Neural crest cell (in vitro differentiated cells): ENCODE measurements at regions not wholly inside any gene's neighbourhood (a gene's known extent, or its start where the extent isn't known, plus 50 kb on each side); places are given as distances from the start of the nearest gene placed in this dataset.
"Not testable (repeated sequence)": the region's sequence is repeated elsewhere in the genome, so short reads cannot be mapped to it uniquely, and the experiment has no call there.

Experiments used
- DNase-seq: peaks from one replicate; pipeline ENCODE4 v3.0.0; 2021; ENCODE audit warnings: low read depth, mixed read lengths, low spot score
- H3K27ac Mint-ChIP-seq: one replicate; pipeline ENCODE4 v1.8.0; 2021; ENCODE audit warnings: mild to moderate bottlenecking, mixed read lengths; ENCODE audit not compliant: unreplicated experiment
- H3K27me3 Mint-ChIP-seq: 2 replicates; pipeline ENCODE4 v1.8.0; 2021; ENCODE audit warnings: low read depth, mild to moderate bottlenecking, mixed read lengths
- H3K36me3 Mint-ChIP-seq: 2 replicates; pipeline ENCODE4 v1.8.0; 2021; ENCODE audit warnings: low read depth, mild to moderate bottlenecking, mixed read lengths
- H3K4me1 Mint-ChIP-seq: 2 replicates; pipeline ENCODE4 v1.8.0; 2021; ENCODE audit warnings: mixed read lengths
- H3K4me3 Mint-ChIP-seq: one replicate; pipeline ENCODE4 v1.8.0; 2021; ENCODE audit warnings: mild to moderate bottlenecking, mixed read lengths
- H3K9me3 Mint-ChIP-seq: 2 replicates; pipeline ENCODE4 v1.8.0; 2021; ENCODE audit warnings: mixed read lengths
- TF ChIP-seq, protein P1 (sequence below): fragments of 200-600 bp; sonication (generic); conservative IDR thresholded peaks from 2 replicates; pipeline ENCODE4 v1.5.0; 2021; ENCODE audit warnings: antibody characterized with exemption, mild to moderate bottlenecking

DNA sequence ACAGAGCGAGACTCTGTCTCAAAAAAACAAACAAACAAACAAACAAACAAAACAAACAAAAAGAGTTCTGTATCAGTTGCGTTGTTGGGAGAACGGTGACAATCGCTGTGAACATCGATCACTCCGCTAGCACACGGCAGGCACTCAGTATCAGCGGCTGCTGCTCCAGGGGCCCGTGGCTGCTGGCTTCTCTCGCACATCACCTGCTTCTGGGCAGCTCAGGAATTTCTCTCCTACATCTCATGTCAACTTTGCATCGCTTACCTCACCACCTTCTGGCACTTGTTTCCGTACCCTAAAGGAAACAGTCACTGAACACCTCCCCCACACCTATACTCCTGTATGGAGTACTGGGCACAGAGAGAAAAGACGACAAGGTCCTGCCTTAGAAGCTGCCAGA lies 70.3 kb upstream of the WNT7B start:
- no peak overlapping the region for H3K27ac Mint-ChIP-seq
- H3K27me3 Mint-ChIP-seq: peaks cover 81% of the 10 kb centered on the region
- H3K36me3 Mint-ChIP-seq: no peaks in the 10 kb centered on the region
- no peak overlapping the region for H3K4me3 Mint-ChIP-seq
- DNase-seq: no peak
- TF ChIP-seq, protein P1, sequence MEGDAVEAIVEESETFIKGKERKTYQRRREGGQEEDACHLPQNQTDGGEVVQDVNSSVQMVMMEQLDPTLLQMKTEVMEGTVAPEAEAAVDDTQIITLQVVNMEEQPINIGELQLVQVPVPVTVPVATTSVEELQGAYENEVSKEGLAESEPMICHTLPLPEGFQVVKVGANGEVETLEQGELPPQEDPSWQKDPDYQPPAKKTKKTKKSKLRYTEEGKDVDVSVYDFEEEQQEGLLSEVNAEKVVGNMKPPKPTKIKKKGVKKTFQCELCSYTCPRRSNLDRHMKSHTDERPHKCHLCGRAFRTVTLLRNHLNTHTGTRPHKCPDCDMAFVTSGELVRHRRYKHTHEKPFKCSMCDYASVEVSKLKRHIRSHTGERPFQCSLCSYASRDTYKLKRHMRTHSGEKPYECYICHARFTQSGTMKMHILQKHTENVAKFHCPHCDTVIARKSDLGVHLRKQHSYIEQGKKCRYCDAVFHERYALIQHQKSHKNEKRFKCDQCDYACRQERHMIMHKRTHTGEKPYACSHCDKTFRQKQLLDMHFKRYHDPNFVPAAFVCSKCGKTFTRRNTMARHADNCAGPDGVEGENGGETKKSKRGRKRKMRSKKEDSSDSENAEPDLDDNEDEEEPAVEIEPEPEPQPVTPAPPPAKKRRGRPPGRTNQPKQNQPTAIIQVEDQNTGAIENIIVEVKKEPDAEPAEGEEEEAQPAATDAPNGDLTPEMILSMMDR: no peak
- H3K4me1 Mint-ChIP-seq: peaks cover 4% of the 10 kb centered on the region
- H3K9me3 Mint-ChIP-seq: no peaks in the 10 kb centered on the region

- H3K27me3 Mint-ChIP-seq: peaks cover 75% of the 10 kb centered on the region
- H3K4me1 Mint-ChIP-seq: peaks cover 4% of the 10 kb centered on the region
- H3K4me3 Mint-ChIP-seq: no peak overlapping the region
- no peaks in the 10 kb centered on the region for H3K9me3 Mint-ChIP-seq
- no peak for DNase-seq
- TF ChIP-seq, protein P1: no peak
- H3K27ac Mint-ChIP-seq: no peak overlapping the region
- H3K36me3 Mint-ChIP-seq: no peaks in the 10 kb centered on the region
Observed at GRCh38 chr22:46047841-46048595, 71.1 kb upstream of the WNT7B start.

DNA sequence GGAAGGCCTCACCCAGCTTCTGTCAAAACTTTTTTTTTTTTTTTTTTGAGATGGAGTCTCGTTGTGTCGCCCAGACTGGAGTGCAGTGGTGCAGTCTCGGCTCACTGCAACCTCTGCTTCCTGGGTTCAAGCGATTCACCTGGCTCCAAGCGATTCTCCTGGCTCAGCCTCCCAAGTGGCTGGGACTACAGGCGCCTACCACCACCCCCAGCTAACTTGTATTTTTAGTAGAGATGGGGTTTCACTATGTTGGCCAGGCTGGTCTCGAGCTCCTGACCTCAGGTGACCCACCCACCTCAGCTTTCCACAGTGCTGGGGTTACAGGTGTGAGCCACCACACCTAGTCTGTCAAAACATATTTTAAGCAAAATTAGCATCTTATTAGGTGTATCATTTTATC lies 71.7 kb upstream of the WNT7B start:
- not testable (repeated sequence) for H3K4me3 Mint-ChIP-seq, H3K36me3 Mint-ChIP-seq, DNase-seq, H3K9me3 Mint-ChIP-seq, H3K4me1 Mint-ChIP-seq, H3K27ac Mint-ChIP-seq
- peaks cover 70% of the 10 kb centered on the region for H3K27me3 Mint-ChIP-seq

GRCh38 chr22:46049726-46050450 lies 72.9 kb upstream of the WNT7B start:
- H3K36me3 Mint-ChIP-seq: no peaks in the 10 kb centered on the region
- no peak overlapping the region for H3K4me3 Mint-ChIP-seq
- no peak overlapping the region for H3K27ac Mint-ChIP-seq

GRCh38 chr22:46050451-46050845 lies 73.5 kb upstream of the WNT7B start:
- H3K27me3 Mint-ChIP-seq: peaks cover 57% of the 10 kb centered on the region
- no peak overlapping the region for H3K4me3 Mint-ChIP-seq
- no peaks in the 10 kb centered on the region for H3K9me3 Mint-ChIP-seq
- H3K27ac Mint-ChIP-seq: no peak overlapping the region
- DNase-seq: no peak
- H3K36me3 Mint-ChIP-seq: no peaks in the 10 kb centered on the region
- TF ChIP-seq, protein P1: no peak
- H3K4me1 Mint-ChIP-seq: peaks cover 4% of the 10 kb centered on the region

More at GRCh38 chr22:46049726-46050450, 72.9 kb upstream of the WNT7B start:
- DNase-seq: no peak
- Mint-ChIP-seq H3K27me3 (peaks cover 62% of the 10 kb centered on the region), H3K9me3 (no peaks in the 10 kb centered on the region), H3K4me1 (peaks cover 4% of the 10 kb centered on the region)
- TF ChIP-seq, protein P1: no peak
